Activated CD8-positive, alpha-beta T cell treated with anti-CD3 and anti-CD28 coated beads for 36 hours (primary cell): ENCODE measurements at regions not wholly inside any gene's neighbourhood (a gene's known extent, or its start where the extent isn't known, plus 50 kb on each side); places are given as distances from the start of the nearest gene placed in this dataset.
"Not testable (repeated sequence)": the region's sequence is repeated elsewhere in the genome, so short reads cannot be mapped to it uniquely, and the experiment has no call there.

Source experiments
- ATAC-seq: fragments of 200-7000 bp; cut with Tn5 transposase; one replicate; pipeline ENCODE4 v1.10.0; 2021; ENCODE audit warnings: mild to moderate bottlenecking, moderate library complexity
- CTCF ChIA-PET: fragments of 350-600 bp; sonication (Branson Sonifier 250); formaldehyde crosslinking; loops from one replicate; lab custom pipeline; 2021; ENCODE audit warnings: antibody characterized with exemption; lab: Charles Lee
- POLR2A ChIA-PET: fragments of 350-600 bp; sonication (Branson Sonifier 250); formaldehyde crosslinking; loops from one replicate; lab custom pipeline; 2021; ENCODE audit warnings: antibody characterized with exemption; lab: Charles Lee
- DNase-seq: peaks from one replicate; pipeline ENCODE4 v3.0.0-alpha.2; 2020
- H3K27ac Mint-ChIP-seq: one replicate; pipeline ENCODE4 v1.8.0; 2021; ENCODE audit warnings: mild to moderate bottlenecking, mixed read lengths
- H3K27me3 Mint-ChIP-seq: one replicate; pipeline ENCODE4 v1.8.0; 2021; ENCODE audit warnings: mixed read lengths
- H3K36me3 Mint-ChIP-seq: one replicate; pipeline ENCODE4 v1.8.0; 2021; ENCODE audit warnings: low read depth, mixed read lengths
- H3K4me1 Mint-ChIP-seq: one replicate; pipeline ENCODE4 v1.8.0; 2021; ENCODE audit warnings: low read depth, mixed read lengths
- H3K4me3 Mint-ChIP-seq: one replicate; pipeline ENCODE4 v1.8.0; 2021; ENCODE audit warnings: mild to moderate bottlenecking, moderate library complexity, mixed read lengths
- H3K9me3 Mint-ChIP-seq: one replicate; pipeline ENCODE4 v1.8.0; 2021; ENCODE audit warnings: mixed read lengths
- intact Hi-C: fragments of 100-400 bp; cut with micrococcal nuclease; formaldehyde crosslinking; loops from one replicate; pipeline ENCODE4 v1.10.0; 2022
- TF ChIP-seq, protein P1 (sequence below): fragments of 200-600 bp; IDR thresholded peaks from one replicate; pipeline ENCODE4 v1.8.0; 2022; ENCODE audit warnings: antibody characterized with exemption, mild to moderate bottlenecking

DNA sequence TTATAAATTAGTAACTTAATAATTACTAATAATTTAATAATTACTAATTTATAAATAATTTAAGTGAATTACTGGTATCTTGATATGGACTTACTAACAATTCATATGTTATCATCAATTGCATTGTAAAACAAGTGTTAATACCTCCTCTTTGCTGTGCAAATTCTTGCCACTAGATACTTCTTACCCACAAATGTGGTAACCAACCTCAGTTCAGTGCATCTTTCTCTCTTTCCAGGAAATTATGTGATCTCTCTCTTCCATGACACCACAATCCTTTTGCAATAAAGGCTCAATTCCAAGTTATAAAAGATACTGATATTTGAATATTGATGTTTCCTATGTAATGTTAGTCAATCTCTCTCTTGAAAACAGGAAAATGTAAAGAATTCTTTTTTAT is 408.6 kb upstream of the MIR17HG start:
- ChIA-PET CTCF (no interaction called here), POLR2A (no interaction called here)
- Mint-ChIP-seq H3K36me3 (no peaks in the 10 kb centered on the region), H3K27me3 (no peaks in the 10 kb centered on the region), H3K27ac (no peak overlapping the region), H3K4me1 (no peaks in the 10 kb centered on the region), H3K9me3 (peaks cover 1% of the 10 kb centered on the region), H3K4me3 (no peak overlapping the region)
- DNase-seq: no peak
- ATAC-seq: no peak
- TF ChIP-seq, protein P1, sequence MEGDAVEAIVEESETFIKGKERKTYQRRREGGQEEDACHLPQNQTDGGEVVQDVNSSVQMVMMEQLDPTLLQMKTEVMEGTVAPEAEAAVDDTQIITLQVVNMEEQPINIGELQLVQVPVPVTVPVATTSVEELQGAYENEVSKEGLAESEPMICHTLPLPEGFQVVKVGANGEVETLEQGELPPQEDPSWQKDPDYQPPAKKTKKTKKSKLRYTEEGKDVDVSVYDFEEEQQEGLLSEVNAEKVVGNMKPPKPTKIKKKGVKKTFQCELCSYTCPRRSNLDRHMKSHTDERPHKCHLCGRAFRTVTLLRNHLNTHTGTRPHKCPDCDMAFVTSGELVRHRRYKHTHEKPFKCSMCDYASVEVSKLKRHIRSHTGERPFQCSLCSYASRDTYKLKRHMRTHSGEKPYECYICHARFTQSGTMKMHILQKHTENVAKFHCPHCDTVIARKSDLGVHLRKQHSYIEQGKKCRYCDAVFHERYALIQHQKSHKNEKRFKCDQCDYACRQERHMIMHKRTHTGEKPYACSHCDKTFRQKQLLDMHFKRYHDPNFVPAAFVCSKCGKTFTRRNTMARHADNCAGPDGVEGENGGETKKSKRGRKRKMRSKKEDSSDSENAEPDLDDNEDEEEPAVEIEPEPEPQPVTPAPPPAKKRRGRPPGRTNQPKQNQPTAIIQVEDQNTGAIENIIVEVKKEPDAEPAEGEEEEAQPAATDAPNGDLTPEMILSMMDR: no peak
- intact Hi-C loops: no loop called here

DNA sequence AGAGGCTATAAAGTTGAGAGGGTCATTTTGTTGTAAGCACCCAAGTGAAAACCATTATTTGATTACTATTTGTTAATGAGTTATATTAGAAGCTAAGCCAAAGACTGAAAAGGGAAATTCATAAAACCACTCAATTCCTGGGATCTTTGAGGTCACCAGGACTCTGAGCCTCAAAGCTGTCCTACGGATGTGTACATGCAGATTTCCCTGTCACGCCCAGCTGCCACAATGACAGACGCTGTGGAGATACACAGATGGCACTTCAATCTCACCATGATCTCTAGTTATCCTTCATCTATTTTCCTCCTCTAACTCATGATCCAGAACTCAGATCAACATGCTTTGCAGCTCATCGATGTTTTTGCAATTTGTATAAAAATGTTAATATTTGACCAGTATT is 403.5 kb upstream of the MIR17HG start:
- Mint-ChIP-seq H3K4me3 (no peak overlapping the region), H3K9me3 (no peaks in the 10 kb centered on the region), H3K27ac (no peak overlapping the region), H3K36me3 (no peaks in the 10 kb centered on the region), H3K27me3 (no peaks in the 10 kb centered on the region), H3K4me1 (no peaks in the 10 kb centered on the region)
- no peak for DNase-seq
- CTCF ChIA-PET: no interaction called here
- ATAC-seq: no peak
- intact Hi-C loops: no loop called here
- TF ChIP-seq, protein P1: no peak
- POLR2A ChIA-PET: no interaction called here

DNA sequence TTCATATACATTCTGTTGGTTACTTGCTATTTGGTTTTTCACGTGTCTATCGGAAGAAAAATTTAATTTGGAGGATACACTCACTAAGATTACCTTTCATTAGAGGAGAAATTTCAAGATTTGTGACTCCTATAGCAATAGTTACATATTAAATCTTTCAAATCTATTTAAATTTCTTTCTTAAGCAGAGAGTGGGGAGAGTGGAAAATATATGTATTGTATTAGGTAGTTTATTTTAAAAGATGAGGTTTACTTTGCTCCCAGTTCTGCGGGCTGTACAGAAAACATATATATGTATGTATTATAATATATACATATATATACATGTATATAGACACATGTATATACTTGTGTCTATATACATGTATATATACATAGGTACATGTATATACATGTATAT is 402.3 kb upstream of the MIR17HG start:
- intact Hi-C loops, H3K27me3 Mint-ChIP-seq, DNase-seq, H3K9me3 Mint-ChIP-seq, POLR2A ChIA-PET, ATAC-seq, H3K36me3 Mint-ChIP-seq, H3K27ac Mint-ChIP-seq, H3K4me1 Mint-ChIP-seq, CTCF ChIA-PET, H3K4me3 Mint-ChIP-seq: not testable (repeated sequence)

DNA sequence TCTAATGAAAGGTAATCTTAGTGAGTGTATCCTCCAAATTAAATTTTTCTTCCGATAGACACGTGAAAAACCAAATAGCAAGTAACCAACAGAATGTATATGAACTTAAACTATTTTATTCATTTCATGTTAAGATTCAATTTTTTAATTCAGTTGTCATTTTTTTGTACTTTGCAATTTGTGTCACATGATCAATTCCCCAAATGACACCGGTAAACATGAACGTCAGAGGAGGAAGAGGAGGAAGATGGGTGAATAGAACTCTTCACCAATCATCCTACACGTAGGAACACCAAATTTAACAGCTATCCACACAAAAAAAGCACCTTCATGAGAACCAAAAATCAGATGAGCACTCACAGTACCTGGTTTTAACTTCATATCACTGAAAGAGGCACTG is 401.4 kb upstream of the MIR17HG start:
- H3K4me3 Mint-ChIP-seq, H3K9me3 Mint-ChIP-seq, DNase-seq, H3K27ac Mint-ChIP-seq, ATAC-seq, H3K27me3 Mint-ChIP-seq, intact Hi-C loops, POLR2A ChIA-PET, H3K36me3 Mint-ChIP-seq, CTCF ChIA-PET, H3K4me1 Mint-ChIP-seq: not testable (repeated sequence)

DNA sequence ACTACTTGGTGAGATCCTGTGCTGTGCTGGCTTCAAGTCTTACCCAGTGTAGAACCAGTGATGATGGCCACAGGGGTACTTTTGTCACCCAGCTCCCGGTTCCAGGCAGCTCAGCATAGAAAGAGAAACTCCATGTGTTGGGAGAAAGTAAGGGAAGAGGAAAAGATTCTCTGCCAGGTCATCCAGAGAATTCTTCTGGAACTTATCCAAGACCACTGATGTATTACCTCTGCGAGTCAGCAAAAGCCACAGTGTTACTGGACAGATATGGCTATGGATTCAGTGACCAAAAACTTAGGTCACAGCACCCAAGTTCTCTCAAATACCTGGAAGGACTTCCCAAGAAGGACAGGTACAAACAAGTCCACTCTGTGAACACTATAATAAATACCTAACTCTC is 399.5 kb upstream of the MIR17HG start:
- Mint-ChIP-seq H3K4me3 (no peak overlapping the region), H3K27ac (no peak overlapping the region), H3K27me3 (no peaks in the 10 kb centered on the region), H3K9me3 (no peaks in the 10 kb centered on the region), H3K36me3 (no peaks in the 10 kb centered on the region), H3K4me1 (no peaks in the 10 kb centered on the region)
- intact Hi-C loops: no loop called here
- TF ChIP-seq, protein P1: no peak
- POLR2A ChIA-PET: no interaction called here
- no peak for DNase-seq
- no peak for ATAC-seq
- CTCF ChIA-PET: no interaction called here

DNA sequence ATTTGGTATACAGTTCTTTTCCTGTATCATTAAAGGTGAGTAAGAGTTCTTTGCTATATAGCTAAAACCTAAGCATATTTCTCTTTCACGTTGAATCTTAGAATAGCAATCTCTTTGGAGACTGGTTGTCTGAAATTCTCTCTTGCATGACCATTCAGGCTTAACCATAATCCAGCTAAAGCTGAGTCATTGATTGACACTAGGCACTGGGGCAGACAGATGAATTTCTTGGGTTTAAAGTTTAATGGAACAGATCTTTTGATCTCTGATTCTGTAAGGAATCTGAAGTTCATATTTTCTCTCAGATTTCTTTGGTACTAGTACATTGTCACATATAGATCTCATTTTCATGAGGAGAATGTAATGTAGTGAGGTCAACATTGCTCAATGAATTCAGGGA is 397.3 kb upstream of the MIR17HG start:
- H3K9me3 Mint-ChIP-seq: no peaks in the 10 kb centered on the region
- POLR2A ChIA-PET: no interaction called here
- CTCF ChIA-PET: no interaction called here

More for the DNA sequence above, 397.3 kb upstream of the MIR17HG start:
- Mint-ChIP-seq H3K4me3 (no peak overlapping the region), H3K36me3 (no peaks in the 10 kb centered on the region), H3K27me3 (no peaks in the 10 kb centered on the region), H3K27ac (no peak overlapping the region), H3K4me1 (no peaks in the 10 kb centered on the region)
- DNase-seq (no peak), ATAC-seq (no peak)
- TF ChIP-seq, protein P1: no peak
- intact Hi-C loops: no loop called here
